ENCODE measurements at regions not wholly inside any gene's neighbourhood (a gene's known extent, or its start where the extent isn't known, plus 50 kb on each side); places are given as distances from the start of the nearest gene placed in this dataset.

DNA sequence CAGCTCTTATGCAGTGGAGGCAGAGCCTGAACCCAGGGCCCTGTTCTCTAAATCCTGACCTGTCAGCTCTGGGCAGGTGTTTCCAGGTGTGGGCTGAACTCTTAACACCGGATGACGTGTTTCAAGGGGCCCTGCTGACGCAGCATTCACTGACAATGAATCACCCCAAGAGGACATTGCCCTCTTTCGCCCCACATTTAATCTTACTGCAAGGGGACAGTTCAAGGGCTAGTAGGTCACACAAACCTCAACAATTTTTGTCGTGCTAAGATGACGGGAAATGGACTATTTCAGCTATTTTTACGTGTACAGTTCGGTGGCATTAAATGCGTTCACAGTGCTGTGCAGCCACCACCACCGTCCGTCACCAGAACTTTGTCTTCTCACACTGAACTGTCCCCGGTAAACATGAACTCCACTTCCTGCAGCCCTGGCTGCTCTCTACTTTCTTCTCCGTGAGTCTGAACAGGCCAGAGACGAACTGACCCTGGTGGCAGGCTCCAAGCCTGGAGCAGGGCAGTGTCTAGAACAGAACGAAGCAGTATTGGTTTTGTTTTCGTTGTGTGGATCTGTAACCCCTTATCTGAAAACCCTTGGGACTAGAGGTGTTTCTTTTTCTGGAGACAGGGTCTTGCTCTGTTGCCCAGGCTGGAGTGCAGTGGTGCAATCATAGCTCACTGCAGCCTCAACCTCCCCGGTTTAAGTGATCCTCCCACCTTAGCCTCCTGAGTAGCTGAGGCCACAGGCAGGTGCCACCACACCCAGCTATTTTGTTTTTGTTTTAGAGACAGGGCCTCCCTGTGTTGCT lies 88.4 kb upstream of the CIBAR2 start (continued):
- TF ChIP-seq, protein P1, sequence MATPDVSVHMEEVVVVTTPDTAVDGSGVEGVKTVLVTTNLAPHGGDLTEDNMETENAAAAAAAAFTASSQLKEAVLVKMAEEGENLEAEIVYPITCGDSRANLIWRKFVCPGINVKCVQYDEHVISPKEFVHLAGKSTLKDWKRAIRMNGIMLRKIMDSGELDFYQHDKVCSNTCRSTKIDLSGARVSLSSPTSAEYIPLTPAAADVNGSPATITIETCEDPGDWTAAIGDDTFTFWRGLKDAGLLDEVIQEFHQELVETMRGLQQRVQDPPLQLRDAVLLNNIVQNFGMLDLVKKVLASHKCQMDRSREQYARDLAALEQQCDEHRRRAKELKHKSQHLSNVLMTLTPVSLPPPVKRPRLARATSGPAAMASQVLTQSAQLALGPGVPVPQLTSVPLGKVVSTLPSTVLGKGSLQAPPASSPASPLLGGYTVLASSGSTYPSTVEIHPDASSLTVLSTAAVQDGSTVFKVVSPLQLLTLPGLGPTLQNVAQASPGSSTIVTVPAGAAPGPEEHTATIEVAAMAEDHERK (CRISPR knock-in tag; IDR thresholded peaks at IDR 0.05; ENCODE audit: low read depth) = no peak
- TF ChIP-seq ZNF776 (CRISPR knock-in tag; IDR thresholded peaks at IDR 0.05) (no peak), MTF2 (CRISPR knock-in tag; IDR thresholded peaks at IDR 0.05; ENCODE audit: borderline replicate concordance) (0 out of 2 replicates have a peak, but pooled peaks have one; percentile 27), FOXA1 (IDR thresholded peaks at IDR 0.05) (no peak), FOXA1 (CRISPR knock-in tag; IDR thresholded peaks at IDR 0.05) (peak; percentile 69), ZNF775 (CRISPR knock-in tag; IDR thresholded peaks at IDR 0.05; ENCODE audit: borderline replicate concordance) (no peak), ZNF564 (CRISPR knock-in tag; IDR thresholded peaks at IDR 0.05) (no peak), MBD4 (IDR thresholded peaks at IDR 0.05; ENCODE audit: borderline replicate concordance, low read length) (no peak), RAD21 (CRISPR knock-in tag; IDR thresholded peaks at IDR 0.05) (0 out of 2 replicates have a peak, but pooled peaks have one; percentile 11), HOXA5 (CRISPR knock-in tag; IDR thresholded peaks at IDR 0.05) (0 out of 2 replicates have a peak, but pooled peaks have one; percentile 63), ZMYM2 (CRISPR knock-in tag; IDR thresholded peaks at IDR 0.05) (peak; percentile 82), SAP130 (CRISPR knock-in tag; IDR thresholded peaks at IDR 0.05; ENCODE audit: low read depth) (peak; percentile 58; the same call in 1 of the 2 replicates), ZNF34 (CRISPR knock-in tag; IDR thresholded peaks at IDR 0.05; ENCODE audit: borderline replicate concordance) (no peak), MTF1 (CRISPR knock-in tag; IDR thresholded peaks at IDR 0.05) (no peak), PHF20 (CRISPR knock-in tag; IDR thresholded peaks at IDR 0.05) (no peak), ZFP90 (CRISPR knock-in tag; IDR thresholded peaks at IDR 0.05; ENCODE audit: borderline replicate concordance) (peak; percentile 89; the same call in 1 of the 2 replicates), KDM5A (IDR thresholded peaks at IDR 0.05; ENCODE audit: borderline replicate concordance, low read length) (no peak), ZNF350 (CRISPR knock-in tag; IDR thresholded peaks at IDR 0.05; ENCODE audit: borderline replicate concordance, low read depth) (peak; percentile 64; the same call in 1 of the 2 replicates), ZNF263 (CRISPR knock-in tag; IDR thresholded peaks at IDR 0.05) (0 out of 2 replicates have a peak, but pooled peaks have one; percentile 32), ZNF556 (CRISPR knock-in tag; IDR thresholded peaks at IDR 0.05; ENCODE audit: borderline replicate concordance) (0 out of 2 replicates have a peak, but pooled peaks have one; percentile 80), KLF11 (CRISPR knock-in tag; IDR thresholded peaks at IDR 0.05) (0 out of 2 replicates have a peak, but pooled peaks have one; percentile 5), FLYWCH1 (CRISPR knock-in tag; IDR thresholded peaks at IDR 0.05) (no peak)
- TF ChIP-seq, protein P2, sequence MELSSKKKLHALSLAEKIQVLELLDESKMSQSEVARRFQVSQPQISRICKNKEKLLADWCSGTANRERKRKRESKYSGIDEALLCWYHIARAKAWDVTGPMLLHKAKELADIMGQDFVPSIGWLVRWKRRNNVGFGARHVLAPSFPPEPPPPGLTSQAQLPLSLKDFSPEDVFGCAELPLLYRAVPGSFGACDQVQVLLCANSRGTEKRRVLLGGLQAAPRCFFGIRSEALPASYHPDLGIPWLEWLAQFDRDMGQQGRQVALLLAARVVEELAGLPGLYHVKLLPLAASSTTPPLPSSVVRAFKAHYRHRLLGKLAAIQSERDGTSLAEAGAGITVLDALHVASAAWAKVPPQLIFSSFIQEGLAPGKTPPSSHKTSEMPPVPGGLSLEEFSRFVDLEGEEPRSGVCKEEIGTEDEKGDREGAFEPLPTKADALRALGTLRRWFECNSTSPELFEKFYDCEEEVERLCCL (CRISPR knock-in tag; IDR thresholded peaks at IDR 0.05; ENCODE audit: borderline replicate concordance) = no peak
- TF ChIP-seq, protein P3, sequence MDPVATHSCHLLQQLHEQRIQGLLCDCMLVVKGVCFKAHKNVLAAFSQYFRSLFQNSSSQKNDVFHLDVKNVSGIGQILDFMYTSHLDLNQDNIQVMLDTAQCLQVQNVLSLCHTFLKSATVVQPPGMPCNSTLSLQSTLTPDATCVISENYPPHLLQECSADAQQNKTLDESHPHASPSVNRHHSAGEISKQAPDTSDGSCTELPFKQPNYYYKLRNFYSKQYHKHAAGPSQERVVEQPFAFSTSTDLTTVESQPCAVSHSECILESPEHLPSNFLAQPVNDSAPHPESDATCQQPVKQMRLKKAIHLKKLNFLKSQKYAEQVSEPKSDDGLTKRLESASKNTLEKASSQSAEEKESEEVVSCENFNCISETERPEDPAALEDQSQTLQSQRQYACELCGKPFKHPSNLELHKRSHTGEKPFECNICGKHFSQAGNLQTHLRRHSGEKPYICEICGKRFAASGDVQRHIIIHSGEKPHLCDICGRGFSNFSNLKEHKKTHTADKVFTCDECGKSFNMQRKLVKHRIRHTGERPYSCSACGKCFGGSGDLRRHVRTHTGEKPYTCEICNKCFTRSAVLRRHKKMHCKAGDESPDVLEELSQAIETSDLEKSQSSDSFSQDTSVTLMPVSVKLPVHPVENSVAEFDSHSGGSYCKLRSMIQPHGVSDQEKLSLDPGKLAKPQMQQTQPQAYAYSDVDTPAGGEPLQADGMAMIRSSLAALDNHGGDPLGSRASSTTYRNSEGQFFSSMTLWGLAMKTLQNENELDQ (CRISPR knock-in tag; IDR thresholded peaks at IDR 0.05; ENCODE audit: borderline replicate concordance) = no peak
